K562 (cell line): ENCODE measurements at regions not wholly inside any gene's neighbourhood (a gene's known extent, or its start where the extent isn't known, plus 50 kb on each side); places are given as distances from the start of the nearest gene placed in this dataset.

Source experiments
- ATAC-seq: fragments of 200-7000 bp; cut with Tn5 transposase; 3 replicates; pipeline ENCODE4 v1.9.1; 2020; ENCODE audit warnings: moderate library complexity
- BruUV-seq: library from RNA; stranded (reverse); fragments of 400-500 nt; replicated peaks from 2 replicates; lab custom pipeline; 2021; lab: Mats Ljungman, UMichigan
- CTCF ChIA-PET: fragments of 300-600 bp; formaldehyde crosslinking; extraction: SDS; loops from one replicate; lab custom pipeline; 2021; ENCODE audit warnings: low intra/inter-chr PET ratio; lab: Yijun Ruan, JAX
- POLR2A ChIA-PET: fragments of 300-600, 350-650 bp; sonication (Branson Sonifier 250); formaldehyde crosslinking; extraction: SDS; loops from one replicate; lab custom pipeline; 2021; ENCODE audit warnings: antibody characterized with exemption, inconsistent platforms; lab: Yijun Ruan, JAX
- DNase-seq, 4 experiments: peaks; one replicate each; pipeline versions ENCODE4 v3.0.0 to v3.0.0-alpha.2; 2011 to 2018; ENCODE audit warnings: low spot score in 3 of 4, mixed read lengths in 3 of 4; ENCODE audit errors: extremely low read depth in 1 of 4
- FAIRE-seq: peaks from 2 replicates; lab custom pipeline; 2011; peaks lifted over from hg19 to GRCh38; lab: Jason Lieb, UNC
- H2AFZ ChIP-seq: 2 replicates; pipeline ENCODE4 v1.6.0; 2011; ENCODE audit warnings: low read depth, low read length, control low read depth, inconsistent platforms
- H3K27ac ChIP-seq: fragments of 200-600 bp; 3 replicates; pipeline ENCODE4 v1.8.0; 2011; ENCODE audit warnings: low read depth, mild to moderate bottlenecking, control low read depth, inconsistent platforms, low read length, moderate library complexity, mixed read lengths; ENCODE audit errors: extremely low read depth
- H3K27me3 ChIP-seq, 2 experiments: fragments of 300-600 bp in 1 of 2; 2 replicates in 1 of 2; 3 replicates in 1 of 2; pipeline versions ENCODE4 v1.6.0 to v1.8.0; 2011; ENCODE audit warnings: inconsistent platforms in 2 of 2, low read length in 2 of 2, mild to moderate bottlenecking in 1 of 2, mixed read lengths in 1 of 2, moderate library complexity in 1 of 2; ENCODE audit not compliant: control insufficient read depth in 2 of 2, insufficient read depth in 2 of 2
- H3K36me3 ChIP-seq: fragments of 300-600 bp; 3 replicates; pipeline ENCODE4 v1.8.0; 2011; ENCODE audit warnings: mild to moderate bottlenecking, low read length, inconsistent platforms; ENCODE audit not compliant: control insufficient read depth, insufficient read depth
- H3K4me1 ChIP-seq, 2 experiments: fragments of 200-600 bp in 1 of 2; replicated peaks in 1 of 2; 2 replicates in 1 of 2; 3 replicates in 1 of 2; pipeline versions ENCODE4 v1.5.1 to v1.8.0; 2011; ENCODE audit warnings: inconsistent platforms in 2 of 2, low read length in 2 of 2, mild to moderate bottlenecking in 1 of 2, mixed read lengths in 1 of 2, moderate library complexity in 1 of 2; ENCODE audit not compliant: control insufficient read depth in 2 of 2, insufficient read depth in 2 of 2
- H3K4me2 ChIP-seq: 2 replicates; pipeline ENCODE4 v1.6.1; 2011; ENCODE audit warnings: low read length, control low read depth, inconsistent platforms, mixed read lengths; ENCODE audit not compliant: insufficient read depth
- H3K4me3 ChIP-seq: fragments of 200-600 bp; sonication (generic), shearing (Covaris generic); 2 replicates; pipeline ENCODE4 v1.5.1; 2016; ENCODE audit warnings: control low read depth, inconsistent platforms
- H3K79me2 ChIP-seq: fragments of 200-600 bp; 3 replicates; pipeline ENCODE4 v1.8.0; 2011; ENCODE audit warnings: low read length, inconsistent platforms; ENCODE audit not compliant: control insufficient read depth, insufficient read depth
- H3K9ac ChIP-seq, 2 experiments: 2 replicates each; pipeline versions ENCODE4 v1.6.0 to v1.6.1; 2011; ENCODE audit warnings: low read depth in 2 of 2, low read length in 2 of 2, control low read depth in 1 of 2, inconsistent platforms in 1 of 2, mild to moderate bottlenecking in 1 of 2, mixed read lengths in 1 of 2; ENCODE audit not compliant: insufficient read depth in 1 of 2
- H3K9me1 ChIP-seq: one replicate; pipeline ENCODE4 v1.6.0; 2011; ENCODE audit warnings: inconsistent platforms, mild to moderate bottlenecking, low read length, moderate library complexity; ENCODE audit not compliant: control insufficient read depth, insufficient read depth
- H3K9me3 ChIP-seq: replicated peaks from 2 replicates; pipeline ENCODE4 v1.5.1; 2011; ENCODE audit warnings: low read depth, low read length, inconsistent platforms; ENCODE audit not compliant: control insufficient read depth, insufficient read depth
- H4K20me1 ChIP-seq: replicated peaks from 2 replicates; pipeline ENCODE4 v1.6.1; 2011; ENCODE audit warnings: low read length, inconsistent platforms, mixed read lengths; ENCODE audit not compliant: control insufficient read depth, insufficient read depth
- BCOR ChIP-seq: fragments of 450-650 bp; IDR thresholded peaks from 2 replicates; pipeline ENCODE4 v1.6.1; 2016
- ZNF79 ChIP-seq: fragments of 250-450 bp; sonication (Bioruptor Pico); IDR thresholded peaks from 2 replicates; pipeline ENCODE4 v1.4.0; 2020; ENCODE audit warnings: low read depth, mild to moderate bottlenecking, moderate library complexity
- WGBS: fragments of 100-300 bp; shearing (Covaris generic); methylation state at CpG from one replicate; pipeline ENCODE4 v1.1.6; 2016; ENCODE audit warnings: low coverage, mixed read lengths; ENCODE audit not compliant: insufficient coverage; ENCODE audit errors: missing lambda C conversion rate; 5-methylcytosine and 5-hydroxymethylcytosine counted together
- in situ Hi-C: fragments of 300-500 bp; cut with MboI; formaldehyde crosslinking; loops from 4 replicates; pipeline ENCODE4 v1.15.0; 2018; ENCODE audit warnings: inconsistent platforms, mixed read lengths
- intact Hi-C: fragments of 100-400 bp; cut with micrococcal nuclease; formaldehyde crosslinking; loops from 2 replicates; pipeline ENCODE4 v1.14.2; 2022
- TF ChIP-seq, protein P1 (sequence below): fragments of 200-600 bp; sonication (generic); IDR thresholded peaks from one replicate; pipeline ENCODE4 v1.6.1; 2012; ENCODE audit warnings: mild to moderate bottlenecking, low read depth, low read length, inconsistent platforms
- TF ChIP-seq, protein P2 (sequence below): fragments of 450-650 bp; IDR thresholded peaks from 2 replicates; pipeline ENCODE4 v1.6.1; 2017; ENCODE audit warnings: antibody characterized with exemption
- TF ChIP-seq, protein P3 (sequence below): IDR thresholded peaks from 3 replicates; pipeline ENCODE4 v1.6.1; 2011; ENCODE audit warnings: borderline replicate concordance, mild to moderate bottlenecking, moderate library complexity; ENCODE audit not compliant: insufficient read length; ENCODE audit errors: extremely low read depth

GRCh38 chr17:79365351-79365750, 245.5 kb downstream of the RBFOX3 start:
- TF ChIP-seq, protein P1, sequence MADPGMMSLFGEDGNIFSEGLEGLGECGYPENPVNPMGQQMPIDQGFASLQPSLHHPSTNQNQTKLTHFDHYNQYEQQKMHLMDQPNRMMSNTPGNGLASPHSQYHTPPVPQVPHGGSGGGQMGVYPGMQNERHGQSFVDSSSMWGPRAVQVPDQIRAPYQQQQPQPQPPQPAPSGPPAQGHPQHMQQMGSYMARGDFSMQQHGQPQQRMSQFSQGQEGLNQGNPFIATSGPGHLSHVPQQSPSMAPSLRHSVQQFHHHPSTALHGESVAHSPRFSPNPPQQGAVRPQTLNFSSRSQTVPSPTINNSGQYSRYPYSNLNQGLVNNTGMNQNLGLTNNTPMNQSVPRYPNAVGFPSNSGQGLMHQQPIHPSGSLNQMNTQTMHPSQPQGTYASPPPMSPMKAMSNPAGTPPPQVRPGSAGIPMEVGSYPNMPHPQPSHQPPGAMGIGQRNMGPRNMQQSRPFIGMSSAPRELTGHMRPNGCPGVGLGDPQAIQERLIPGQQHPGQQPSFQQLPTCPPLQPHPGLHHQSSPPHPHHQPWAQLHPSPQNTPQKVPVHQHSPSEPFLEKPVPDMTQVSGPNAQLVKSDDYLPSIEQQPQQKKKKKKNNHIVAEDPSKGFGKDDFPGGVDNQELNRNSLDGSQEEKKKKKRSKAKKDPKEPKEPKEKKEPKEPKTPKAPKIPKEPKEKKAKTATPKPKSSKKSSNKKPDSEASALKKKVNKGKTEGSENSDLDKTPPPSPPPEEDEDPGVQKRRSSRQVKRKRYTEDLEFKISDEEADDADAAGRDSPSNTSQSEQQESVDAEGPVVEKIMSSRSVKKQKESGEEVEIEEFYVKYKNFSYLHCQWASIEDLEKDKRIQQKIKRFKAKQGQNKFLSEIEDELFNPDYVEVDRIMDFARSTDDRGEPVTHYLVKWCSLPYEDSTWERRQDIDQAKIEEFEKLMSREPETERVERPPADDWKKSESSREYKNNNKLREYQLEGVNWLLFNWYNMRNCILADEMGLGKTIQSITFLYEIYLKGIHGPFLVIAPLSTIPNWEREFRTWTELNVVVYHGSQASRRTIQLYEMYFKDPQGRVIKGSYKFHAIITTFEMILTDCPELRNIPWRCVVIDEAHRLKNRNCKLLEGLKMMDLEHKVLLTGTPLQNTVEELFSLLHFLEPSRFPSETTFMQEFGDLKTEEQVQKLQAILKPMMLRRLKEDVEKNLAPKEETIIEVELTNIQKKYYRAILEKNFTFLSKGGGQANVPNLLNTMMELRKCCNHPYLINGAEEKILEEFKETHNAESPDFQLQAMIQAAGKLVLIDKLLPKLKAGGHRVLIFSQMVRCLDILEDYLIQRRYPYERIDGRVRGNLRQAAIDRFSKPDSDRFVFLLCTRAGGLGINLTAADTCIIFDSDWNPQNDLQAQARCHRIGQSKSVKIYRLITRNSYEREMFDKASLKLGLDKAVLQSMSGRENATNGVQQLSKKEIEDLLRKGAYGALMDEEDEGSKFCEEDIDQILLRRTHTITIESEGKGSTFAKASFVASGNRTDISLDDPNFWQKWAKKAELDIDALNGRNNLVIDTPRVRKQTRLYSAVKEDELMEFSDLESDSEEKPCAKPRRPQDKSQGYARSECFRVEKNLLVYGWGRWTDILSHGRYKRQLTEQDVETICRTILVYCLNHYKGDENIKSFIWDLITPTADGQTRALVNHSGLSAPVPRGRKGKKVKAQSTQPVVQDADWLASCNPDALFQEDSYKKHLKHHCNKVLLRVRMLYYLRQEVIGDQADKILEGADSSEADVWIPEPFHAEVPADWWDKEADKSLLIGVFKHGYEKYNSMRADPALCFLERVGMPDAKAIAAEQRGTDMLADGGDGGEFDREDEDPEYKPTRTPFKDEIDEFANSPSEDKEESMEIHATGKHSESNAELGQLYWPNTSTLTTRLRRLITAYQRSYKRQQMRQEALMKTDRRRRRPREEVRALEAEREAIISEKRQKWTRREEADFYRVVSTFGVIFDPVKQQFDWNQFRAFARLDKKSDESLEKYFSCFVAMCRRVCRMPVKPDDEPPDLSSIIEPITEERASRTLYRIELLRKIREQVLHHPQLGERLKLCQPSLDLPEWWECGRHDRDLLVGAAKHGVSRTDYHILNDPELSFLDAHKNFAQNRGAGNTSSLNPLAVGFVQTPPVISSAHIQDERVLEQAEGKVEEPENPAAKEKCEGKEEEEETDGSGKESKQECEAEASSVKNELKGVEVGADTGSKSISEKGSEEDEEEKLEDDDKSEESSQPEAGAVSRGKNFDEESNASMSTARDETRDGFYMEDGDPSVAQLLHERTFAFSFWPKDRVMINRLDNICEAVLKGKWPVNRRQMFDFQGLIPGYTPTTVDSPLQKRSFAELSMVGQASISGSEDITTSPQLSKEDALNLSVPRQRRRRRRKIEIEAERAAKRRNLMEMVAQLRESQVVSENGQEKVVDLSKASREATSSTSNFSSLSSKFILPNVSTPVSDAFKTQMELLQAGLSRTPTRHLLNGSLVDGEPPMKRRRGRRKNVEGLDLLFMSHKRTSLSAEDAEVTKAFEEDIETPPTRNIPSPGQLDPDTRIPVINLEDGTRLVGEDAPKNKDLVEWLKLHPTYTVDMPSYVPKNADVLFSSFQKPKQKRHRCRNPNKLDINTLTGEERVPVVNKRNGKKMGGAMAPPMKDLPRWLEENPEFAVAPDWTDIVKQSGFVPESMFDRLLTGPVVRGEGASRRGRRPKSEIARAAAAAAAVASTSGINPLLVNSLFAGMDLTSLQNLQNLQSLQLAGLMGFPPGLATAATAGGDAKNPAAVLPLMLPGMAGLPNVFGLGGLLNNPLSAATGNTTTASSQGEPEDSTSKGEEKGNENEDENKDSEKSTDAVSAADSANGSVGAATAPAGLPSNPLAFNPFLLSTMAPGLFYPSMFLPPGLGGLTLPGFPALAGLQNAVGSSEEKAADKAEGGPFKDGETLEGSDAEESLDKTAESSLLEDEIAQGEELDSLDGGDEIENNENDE = no peak
- TF ChIP-seq, protein P2, sequence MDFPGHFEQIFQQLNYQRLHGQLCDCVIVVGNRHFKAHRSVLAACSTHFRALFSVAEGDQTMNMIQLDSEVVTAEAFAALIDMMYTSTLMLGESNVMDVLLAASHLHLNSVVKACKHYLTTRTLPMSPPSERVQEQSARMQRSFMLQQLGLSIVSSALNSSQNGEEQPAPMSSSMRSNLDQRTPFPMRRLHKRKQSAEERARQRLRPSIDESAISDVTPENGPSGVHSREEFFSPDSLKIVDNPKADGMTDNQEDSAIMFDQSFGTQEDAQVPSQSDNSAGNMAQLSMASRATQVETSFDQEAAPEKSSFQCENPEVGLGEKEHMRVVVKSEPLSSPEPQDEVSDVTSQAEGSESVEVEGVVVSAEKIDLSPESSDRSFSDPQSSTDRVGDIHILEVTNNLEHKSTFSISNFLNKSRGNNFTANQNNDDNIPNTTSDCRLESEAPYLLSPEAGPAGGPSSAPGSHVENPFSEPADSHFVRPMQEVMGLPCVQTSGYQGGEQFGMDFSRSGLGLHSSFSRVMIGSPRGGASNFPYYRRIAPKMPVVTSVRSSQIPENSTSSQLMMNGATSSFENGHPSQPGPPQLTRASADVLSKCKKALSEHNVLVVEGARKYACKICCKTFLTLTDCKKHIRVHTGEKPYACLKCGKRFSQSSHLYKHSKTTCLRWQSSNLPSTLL = no peak
- TF ChIP-seq BCOR (no peak), ZNF79 (CRISPR knock-in tag) (no peak)
- TF ChIP-seq, protein P3, sequence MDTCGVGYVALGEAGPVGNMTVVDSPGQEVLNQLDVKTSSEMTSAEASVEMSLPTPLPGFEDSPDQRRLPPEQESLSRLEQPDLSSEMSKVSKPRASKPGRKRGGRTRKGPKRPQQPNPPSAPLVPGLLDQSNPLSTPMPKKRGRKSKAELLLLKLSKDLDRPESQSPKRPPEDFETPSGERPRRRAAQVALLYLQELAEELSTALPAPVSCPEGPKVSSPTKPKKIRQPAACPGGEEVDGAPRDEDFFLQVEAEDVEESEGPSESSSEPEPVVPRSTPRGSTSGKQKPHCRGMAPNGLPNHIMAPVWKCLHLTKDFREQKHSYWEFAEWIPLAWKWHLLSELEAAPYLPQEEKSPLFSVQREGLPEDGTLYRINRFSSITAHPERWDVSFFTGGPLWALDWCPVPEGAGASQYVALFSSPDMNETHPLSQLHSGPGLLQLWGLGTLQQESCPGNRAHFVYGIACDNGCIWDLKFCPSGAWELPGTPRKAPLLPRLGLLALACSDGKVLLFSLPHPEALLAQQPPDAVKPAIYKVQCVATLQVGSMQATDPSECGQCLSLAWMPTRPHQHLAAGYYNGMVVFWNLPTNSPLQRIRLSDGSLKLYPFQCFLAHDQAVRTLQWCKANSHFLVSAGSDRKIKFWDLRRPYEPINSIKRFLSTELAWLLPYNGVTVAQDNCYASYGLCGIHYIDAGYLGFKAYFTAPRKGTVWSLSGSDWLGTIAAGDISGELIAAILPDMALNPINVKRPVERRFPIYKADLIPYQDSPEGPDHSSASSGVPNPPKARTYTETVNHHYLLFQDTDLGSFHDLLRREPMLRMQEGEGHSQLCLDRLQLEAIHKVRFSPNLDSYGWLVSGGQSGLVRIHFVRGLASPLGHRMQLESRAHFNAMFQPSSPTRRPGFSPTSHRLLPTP = no peak
- no peaks in the 10 kb centered on the region for H3K9me3 ChIP-seq
- no peak for ATAC-seq
- peaks cover 19% of the 10 kb centered on the region for H4K20me1 ChIP-seq
- POLR2A ChIA-PET = no interaction called here
- no peak overlapping the region for H3K4me2 ChIP-seq
- H3K79me2 ChIP-seq = no peaks in the 10 kb centered on the region
- no peak overlapping the region for H2AFZ ChIP-seq
- H3K27ac ChIP-seq = no peak overlapping the region
- H3K9me1 ChIP-seq = no peaks in the 10 kb centered on the region
- CTCF ChIA-PET = no interaction called here
- BruUV-seq = no TSS peak
- DNase-seq = no peak
- no peak overlapping the region for H3K4me3 ChIP-seq
- H3K27me3 ChIP-seq = peaks cover 7 to 64% of the 10 kb centered on the region in 2 experiments; a peak in 4 of 5 replicates
- in situ Hi-C loops = no loop called here
- intact Hi-C loops = no loop called here
- H3K9ac ChIP-seq = no peak overlapping the region
- no peaks in the 10 kb centered on the region for H3K4me1 ChIP-seq
- H3K36me3 ChIP-seq = no peaks in the 10 kb centered on the region
- no peak for FAIRE-seq
- 3% methylated on average over 12 of the region's 12 CpGs for WGBS
